ENCODE measurements at regions not wholly inside any gene's neighbourhood (a gene's known extent, or its start where the extent isn't known, plus 50 kb on each side); places are given as distances from the start of the nearest gene placed in this dataset.
"Not testable (repeated sequence)": the region's sequence is repeated elsewhere in the genome, so short reads cannot be mapped to it uniquely, and the experiment has no call there.

DNA sequence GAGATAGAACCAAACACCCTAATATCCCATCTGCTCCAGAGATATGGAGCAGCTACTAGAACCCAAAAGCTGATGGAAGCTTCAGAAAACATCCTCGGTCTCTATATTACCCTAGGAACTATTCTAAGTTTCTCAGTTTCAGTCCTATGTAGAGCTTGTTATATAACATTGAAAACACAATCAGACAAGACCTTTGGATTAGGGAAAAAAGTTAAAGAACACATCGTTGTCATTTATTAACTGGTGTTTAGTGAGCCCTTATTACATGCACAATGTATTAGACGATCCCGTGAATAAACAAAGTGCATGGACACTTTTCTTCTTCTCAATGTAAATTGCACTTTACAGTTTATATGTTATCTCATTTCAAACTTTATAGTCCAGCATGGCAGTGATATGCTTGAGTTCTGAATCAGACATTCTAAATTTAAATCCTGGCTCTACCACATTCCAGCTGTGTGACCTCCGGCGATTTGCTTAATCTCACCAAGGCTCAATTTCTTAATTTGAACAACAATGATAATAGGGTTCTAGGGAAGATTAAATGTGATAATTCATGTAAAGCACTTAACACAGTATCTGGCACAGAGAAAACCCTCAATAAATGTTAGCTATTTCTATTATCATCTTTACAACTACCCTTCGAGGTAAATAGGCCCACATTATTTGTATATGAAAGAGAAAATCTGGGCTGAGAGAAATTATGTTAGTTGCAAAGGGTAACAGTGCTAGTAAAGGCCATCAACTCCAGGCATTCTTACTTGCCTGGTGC is 83.6 kb upstream of the PIK3C3 start:
- H3K79me2 ChIP-seq (ENCODE audit: control insufficient read depth, low read length) = no peaks in the 10 kb centered on the region

DNA sequence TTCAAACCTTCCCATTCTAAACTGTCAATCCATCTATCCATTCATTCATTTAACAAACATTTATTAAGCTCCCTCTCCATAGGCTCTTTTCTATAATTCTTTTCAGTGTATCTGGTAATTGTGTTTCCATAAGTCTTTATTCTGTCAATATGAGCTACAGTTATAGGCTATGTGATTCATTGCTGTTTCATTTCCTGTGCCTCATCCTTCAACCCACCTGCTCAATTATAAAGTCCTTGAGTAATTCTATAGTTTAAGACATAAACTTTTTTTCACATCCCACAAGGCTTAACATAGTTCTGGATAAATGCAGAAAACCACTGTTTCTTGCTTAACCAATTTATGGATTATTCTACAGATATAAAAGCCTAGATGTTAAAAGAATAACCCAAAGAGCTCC is 84.2 kb upstream of the PIK3C3 start:
- TF ChIP-seq, protein P1, sequence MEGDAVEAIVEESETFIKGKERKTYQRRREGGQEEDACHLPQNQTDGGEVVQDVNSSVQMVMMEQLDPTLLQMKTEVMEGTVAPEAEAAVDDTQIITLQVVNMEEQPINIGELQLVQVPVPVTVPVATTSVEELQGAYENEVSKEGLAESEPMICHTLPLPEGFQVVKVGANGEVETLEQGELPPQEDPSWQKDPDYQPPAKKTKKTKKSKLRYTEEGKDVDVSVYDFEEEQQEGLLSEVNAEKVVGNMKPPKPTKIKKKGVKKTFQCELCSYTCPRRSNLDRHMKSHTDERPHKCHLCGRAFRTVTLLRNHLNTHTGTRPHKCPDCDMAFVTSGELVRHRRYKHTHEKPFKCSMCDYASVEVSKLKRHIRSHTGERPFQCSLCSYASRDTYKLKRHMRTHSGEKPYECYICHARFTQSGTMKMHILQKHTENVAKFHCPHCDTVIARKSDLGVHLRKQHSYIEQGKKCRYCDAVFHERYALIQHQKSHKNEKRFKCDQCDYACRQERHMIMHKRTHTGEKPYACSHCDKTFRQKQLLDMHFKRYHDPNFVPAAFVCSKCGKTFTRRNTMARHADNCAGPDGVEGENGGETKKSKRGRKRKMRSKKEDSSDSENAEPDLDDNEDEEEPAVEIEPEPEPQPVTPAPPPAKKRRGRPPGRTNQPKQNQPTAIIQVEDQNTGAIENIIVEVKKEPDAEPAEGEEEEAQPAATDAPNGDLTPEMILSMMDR (IDR thresholded peaks at IDR 0.05; ENCODE audit: low read depth, low read length, poor library complexity, severe bottlenecking) = no peak
- TF ChIP-seq EZH2phosphoT487 (IDR thresholded peaks at IDR 0.05; ENCODE audit: borderline replicate concordance, low read length) = no peak
- Histone ChIP-seq H3K4me1 (ENCODE audit: control insufficient read depth, low read length) (no peaks in the 10 kb centered on the region), H3K4me2 (ENCODE audit: low read length) (no peak overlapping the region), H4K20me1 (ENCODE audit: control insufficient read depth, insufficient read depth, low read depth, low read length) (no peaks in the 10 kb centered on the region), H3K4me3 (ENCODE audit: low read length) (no peak overlapping the region), H3K79me2 (ENCODE audit: control insufficient read depth, low read length) (no peaks in the 10 kb centered on the region), H3K9me2 (replicated peaks; ENCODE audit: control insufficient read depth, low read length) (no peaks in the 10 kb centered on the region), H3F3A (ENCODE audit: control insufficient read depth, insufficient read depth) (no peaks in the 10 kb centered on the region), H3K9me3 (ENCODE audit: control insufficient read depth, insufficient read depth, low read length) (no peaks in the 10 kb centered on the region), H3K36me3 (ENCODE audit: control insufficient read depth, low read length) (no peaks in the 10 kb centered on the region), H3K27me3 (ENCODE audit: control insufficient read depth, low read length) (no peaks in the 10 kb centered on the region), H3K27ac (ENCODE audit: low read depth, low read length) (no peak overlapping the region)

More for the DNA sequence above, 83.6 kb upstream of the PIK3C3 start:
- no peaks in the 10 kb centered on the region for H3K9me3 ChIP-seq (ENCODE audit: control insufficient read depth, insufficient read depth, low read length)
- H3K27ac ChIP-seq (ENCODE audit: low read depth, low read length) = no peak overlapping the region
- H4K20me1 ChIP-seq (ENCODE audit: control insufficient read depth, insufficient read depth, low read depth, low read length) = no peaks in the 10 kb centered on the region
- no peak overlapping the region for H3K4me3 ChIP-seq (ENCODE audit: low read length)
- H3K4me2 ChIP-seq (ENCODE audit: low read length) = no peak overlapping the region
- no peaks in the 10 kb centered on the region for H3K36me3 ChIP-seq (ENCODE audit: control insufficient read depth, low read length)
- no peaks in the 10 kb centered on the region for H3K27me3 ChIP-seq (ENCODE audit: control insufficient read depth, low read length)
- H3K9me2 ChIP-seq (replicated peaks; ENCODE audit: control insufficient read depth, low read length) = no peaks in the 10 kb centered on the region
- no peaks in the 10 kb centered on the region for H3F3A ChIP-seq (ENCODE audit: control insufficient read depth, insufficient read depth)
- no peaks in the 10 kb centered on the region for H3K4me1 ChIP-seq (ENCODE audit: control insufficient read depth, low read length)
- no peak for TF ChIP-seq EZH2phosphoT487 (IDR thresholded peaks at IDR 0.05; ENCODE audit: borderline replicate concordance, low read length)
- TF ChIP-seq, protein P1 (IDR thresholded peaks at IDR 0.05; ENCODE audit: low read depth, low read length, poor library complexity, severe bottlenecking) = no peak

DNA sequence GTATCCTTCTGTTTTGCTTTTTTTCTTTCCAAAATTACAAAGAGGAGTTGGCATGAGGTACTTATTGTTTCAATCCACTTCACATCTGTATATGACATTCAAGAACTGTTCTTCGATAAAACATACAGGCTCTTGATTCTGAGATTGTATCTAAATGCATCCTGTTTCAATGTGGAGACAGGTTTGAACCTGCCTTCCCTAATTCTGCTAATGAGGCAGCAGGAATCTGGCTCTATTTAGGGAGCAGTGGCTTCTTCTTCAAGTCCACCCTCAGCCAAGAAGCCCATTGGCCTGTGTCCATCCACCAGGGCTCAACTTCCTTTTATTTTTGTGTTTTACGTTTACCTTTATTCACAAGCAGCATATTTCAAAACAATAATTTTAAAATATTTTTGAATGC is 84.8 kb upstream of the PIK3C3 start:
- H3K27me3 ChIP-seq (ENCODE audit: control insufficient read depth, low read length) = no peaks in the 10 kb centered on the region
- H3K4me1 ChIP-seq (ENCODE audit: control insufficient read depth, low read length) = no peaks in the 10 kb centered on the region

DNA sequence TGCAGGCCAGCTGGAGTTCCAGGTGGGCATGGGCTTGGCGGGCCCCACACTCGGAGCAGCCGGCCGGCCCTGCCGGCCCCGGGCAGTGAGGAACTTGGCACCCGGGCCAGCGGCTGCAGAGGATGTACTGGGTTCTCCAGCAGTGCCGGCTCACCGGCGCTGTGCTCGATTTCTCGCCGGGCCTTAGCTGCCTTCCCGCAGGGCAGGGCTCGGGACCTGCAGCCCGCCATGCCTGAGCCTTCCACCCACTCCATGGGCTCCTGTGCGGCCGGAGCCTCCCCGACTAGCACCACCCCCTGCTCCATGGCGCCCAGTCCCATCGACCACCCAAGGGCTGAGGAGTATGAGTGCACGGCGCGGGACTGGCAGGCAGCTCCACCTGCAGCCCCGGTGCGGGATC is 89.2 kb upstream of the PIK3C3 start:
- H3K4me2 ChIP-seq (ENCODE audit: low read length); H3K27ac ChIP-seq (ENCODE audit: low read depth, low read length); H3K36me3 ChIP-seq (ENCODE audit: control insufficient read depth, low read length); H3K4me3 ChIP-seq (ENCODE audit: low read length); H3K4me1 ChIP-seq (ENCODE audit: control insufficient read depth, low read length); H3K27me3 ChIP-seq (ENCODE audit: control insufficient read depth, low read length); H3K9me2 ChIP-seq (replicated peaks; ENCODE audit: control insufficient read depth, low read length); H3K79me2 ChIP-seq (ENCODE audit: control insufficient read depth, low read length); H3K9me3 ChIP-seq (ENCODE audit: control insufficient read depth, insufficient read depth, low read length); H4K20me1 ChIP-seq (ENCODE audit: control insufficient read depth, insufficient read depth, low read depth, low read length); H3F3A ChIP-seq (ENCODE audit: control insufficient read depth, insufficient read depth): not testable (repeated sequence)

More for the DNA sequence above, 84.8 kb upstream of the PIK3C3 start:
- H3K79me2 ChIP-seq (ENCODE audit: control insufficient read depth, low read length) = no peaks in the 10 kb centered on the region
- H4K20me1 ChIP-seq (ENCODE audit: control insufficient read depth, insufficient read depth, low read depth, low read length) = no peaks in the 10 kb centered on the region
- TF ChIP-seq, protein P1 (IDR thresholded peaks at IDR 0.05; ENCODE audit: low read depth, low read length, poor library complexity, severe bottlenecking) = no peak
- no peak for TF ChIP-seq EZH2phosphoT487 (IDR thresholded peaks at IDR 0.05; ENCODE audit: borderline replicate concordance, low read length)
- no peaks in the 10 kb centered on the region for H3K9me2 ChIP-seq (replicated peaks; ENCODE audit: control insufficient read depth, low read length)
- H3K9me3 ChIP-seq (ENCODE audit: control insufficient read depth, insufficient read depth, low read length) = no peaks in the 10 kb centered on the region
- H3F3A ChIP-seq (ENCODE audit: control insufficient read depth, insufficient read depth) = no peaks in the 10 kb centered on the region
- H3K4me3 ChIP-seq (ENCODE audit: low read length) = no peak overlapping the region
- H3K27ac ChIP-seq (ENCODE audit: low read depth, low read length) = no peak overlapping the region
- H3K4me2 ChIP-seq (ENCODE audit: low read length) = no peak overlapping the region
- no peaks in the 10 kb centered on the region for H3K36me3 ChIP-seq (ENCODE audit: control insufficient read depth, low read length)

Data from DOHH2 (cell line).